Nucleus accumbens (tissue), 56 donors: ENCODE measurements at regions not wholly inside any gene's neighbourhood (a gene's known extent, or its start where the extent isn't known, plus 50 kb on each side); places are given as distances from the start of the nearest gene placed in this dataset.
"Not testable (repeated sequence)": the region's sequence is repeated elsewhere in the genome, so short reads cannot be mapped to it uniquely, and the experiment has no call there.

Experiments
- DNase-seq, 56 donors: peaks; one replicate each; lab custom pipeline; 2025; lab: John Stamatoyannopoulos, UW

- no peak for DNase-seq
Measured at GRCh38 chr4:34850968-34851367, 1393.3 kb downstream of the ARAP2 start.

GRCh38 chr4:34851411-34851810 is 1392.9 kb downstream of the ARAP2 start:
- no peak for DNase-seq

- DNase-seq = no peak
Measured at GRCh38 chr4:34854451-34854850, 1389.9 kb downstream of the ARAP2 start.

- no peak for DNase-seq
Measured at GRCh38 chr4:34861666-34862065, 1382.6 kb downstream of the ARAP2 start.

- DNase-seq = no peak
Measured at GRCh38 chr4:34878961-34879360, 1365.4 kb downstream of the ARAP2 start.

- no peak for DNase-seq
Measured at GRCh38 chr4:34880246-34880645, 1364.1 kb downstream of the ARAP2 start.

- no peak for DNase-seq
Measured at GRCh38 chr4:34891892-34892291, 1352.4 kb downstream of the ARAP2 start.

- no peak for DNase-seq
Measured at GRCh38 chr4:34893382-34893781, 1350.9 kb downstream of the ARAP2 start.

GRCh38 chr4:34920032-34920431 is 1324.3 kb downstream of the ARAP2 start:
- DNase-seq = no peak

- DNase-seq = no peak
Measured at GRCh38 chr4:34921391-34921790, 1322.9 kb downstream of the ARAP2 start.

GRCh38 chr4:34922325-34922724 is 1322.0 kb downstream of the ARAP2 start:
- DNase-seq = no peak

- DNase-seq = no peak
Measured at GRCh38 chr4:34932591-34932990, 1311.7 kb downstream of the ARAP2 start.

GRCh38 chr4:34935739-34936138 is 1308.6 kb downstream of the ARAP2 start:
- no peak for DNase-seq

GRCh38 chr4:34939073-34939472 is 1305.2 kb downstream of the ARAP2 start:
- no peak for DNase-seq

GRCh38 chr4:34943741-34944386 is 1300.5 kb downstream of the ARAP2 start:
- no peak for DNase-seq

GRCh38 chr4:34950926-34951325 is 1293.4 kb downstream of the ARAP2 start:
- no peak for DNase-seq

GRCh38 chr4:34953145-34953799 is 1291.0 kb downstream of the ARAP2 start:
- DNase-seq = no peak

GRCh38 chr4:34964613-34965012 is 1279.7 kb downstream of the ARAP2 start:
- DNase-seq = no peak

GRCh38 chr4:34972189-34972588 is 1272.1 kb downstream of the ARAP2 start:
- no peak for DNase-seq

- DNase-seq = no peak
Measured at GRCh38 chr4:34973650-34974312, 1270.5 kb downstream of the ARAP2 start.

GRCh38 chr4:34974313-34974680 is 1270.0 kb downstream of the ARAP2 start:
- no peak for DNase-seq

GRCh38 chr4:35021222-35021621 is 1223.1 kb downstream of the ARAP2 start:
- DNase-seq = not testable (repeated sequence)
